Skeletal muscle satellite cell (primary cell): ENCODE measurements at regions not wholly inside any gene's neighbourhood (a gene's known extent, or its start where the extent isn't known, plus 50 kb on each side); places are given as distances from the start of the nearest gene placed in this dataset.

Experiments used
- H3K27me3 ChIP-seq: 2 replicates; pipeline ENCODE4 v1.7.0; 2013; ENCODE audit warnings: low read length; ENCODE audit not compliant: control insufficient read depth, insufficient read depth
- H3K36me3 ChIP-seq: 2 replicates; pipeline ENCODE4 v1.7.0; 2013; ENCODE audit warnings: mild to moderate bottlenecking, control low read depth, low read length; ENCODE audit not compliant: insufficient read depth
- H3K4me1 ChIP-seq: 2 replicates; pipeline ENCODE4 v1.7.0; 2013; ENCODE audit warnings: low read length; ENCODE audit not compliant: control insufficient read depth, insufficient read depth
- H3K4me2 ChIP-seq: 2 replicates; pipeline ENCODE4 v1.7.0; 2013; ENCODE audit warnings: mild to moderate bottlenecking, low read length
- H3K4me3 ChIP-seq: 2 replicates; pipeline ENCODE4 v1.7.0; 2013; ENCODE audit warnings: low read length
- H3K9ac ChIP-seq: 2 replicates; pipeline ENCODE4 v1.7.0; 2013; ENCODE audit warnings: mild to moderate bottlenecking, low read depth, low read length, moderate library complexity
- H3K9me3 ChIP-seq: replicated peaks from 2 replicates; pipeline ENCODE4 v1.7.0; 2013; ENCODE audit warnings: mild to moderate bottlenecking, control low read depth, low read length

DNA sequence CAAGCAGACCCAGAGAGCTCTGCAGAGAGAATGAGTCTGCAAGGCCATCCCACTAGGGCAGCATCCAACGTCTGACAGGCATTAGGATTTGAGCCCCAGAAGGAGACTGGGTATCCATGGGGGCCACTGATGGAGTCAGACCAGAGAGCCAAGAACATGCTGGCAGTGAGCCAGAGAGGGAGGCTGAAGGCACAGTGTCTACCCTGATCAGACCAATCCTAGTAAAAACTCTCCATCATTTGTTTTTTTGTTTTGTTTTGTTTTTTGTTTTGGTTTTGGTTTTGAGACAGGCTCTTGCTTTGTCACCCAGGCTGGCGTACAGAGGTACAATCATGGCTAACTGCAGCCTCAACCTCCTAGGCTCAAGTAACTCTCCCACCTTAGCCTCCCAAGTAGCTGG is 133.1 kb upstream of the LYZL2 start:
- H3K9ac ChIP-seq: no peak overlapping the region
- no peak overlapping the region for H3K4me2 ChIP-seq
- H3K36me3 ChIP-seq: no peaks in the 10 kb centered on the region
- no peaks in the 10 kb centered on the region for H3K9me3 ChIP-seq
- no peak overlapping the region for H3K4me3 ChIP-seq
- H3K4me1 ChIP-seq: peaks cover 17% of the 10 kb centered on the region
- H3K27me3 ChIP-seq: no peaks in the 10 kb centered on the region

DNA sequence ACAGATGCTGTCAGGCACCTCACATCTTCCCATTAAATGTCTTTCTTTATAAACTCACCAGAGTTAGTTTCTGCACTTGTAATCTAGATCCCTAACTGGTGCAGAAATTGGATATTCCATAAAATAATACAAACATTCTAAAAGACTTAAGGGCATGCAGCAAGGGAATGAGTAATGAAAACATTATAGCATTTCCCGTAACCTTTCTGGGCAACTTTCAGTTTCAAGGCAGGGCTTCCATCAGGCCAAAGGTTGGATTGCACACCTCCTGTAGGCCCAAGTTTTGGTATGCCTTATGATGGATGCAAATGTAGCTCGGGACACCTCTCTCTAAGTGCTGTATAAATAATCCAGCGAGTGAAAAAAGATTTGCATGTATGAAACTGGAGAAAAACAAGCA is 129.9 kb upstream of the LYZL2 start:
- Histone ChIP-seq H3K9ac (no peak overlapping the region), H3K9me3 (no peaks in the 10 kb centered on the region), H3K4me3 (peak overlapping the region; percentile 35), H3K27me3 (no peaks in the 10 kb centered on the region), H3K36me3 (no peaks in the 10 kb centered on the region), H3K4me2 (peak overlapping the region; percentile 53), H3K4me1 (peaks cover 27% of the 10 kb centered on the region)

DNA sequence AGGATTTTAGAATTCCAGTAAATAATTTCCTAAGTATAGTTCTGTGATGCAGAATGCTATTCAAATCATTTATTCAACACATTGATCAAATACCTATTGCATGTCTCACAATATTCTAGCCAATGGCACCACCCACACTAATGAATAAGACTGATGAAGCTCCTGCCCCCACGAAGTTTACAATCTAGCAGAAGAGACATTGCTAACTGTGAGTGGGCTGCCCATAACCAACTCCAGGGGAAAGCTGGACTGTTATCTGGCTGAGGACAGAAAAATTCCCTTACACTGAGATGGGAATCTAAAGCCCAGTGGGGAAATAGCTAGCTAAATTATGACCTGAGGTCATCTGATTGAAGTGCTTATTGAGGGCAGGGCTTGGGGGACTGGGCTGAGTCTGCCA is 128.8 kb upstream of the LYZL2 start:
- Histone ChIP-seq H3K36me3 (no peaks in the 10 kb centered on the region), H3K9me3 (no peaks in the 10 kb centered on the region), H3K27me3 (no peaks in the 10 kb centered on the region), H3K4me2 (no peak overlapping the region), H3K4me3 (no peak overlapping the region), H3K9ac (no peak overlapping the region), H3K4me1 (peaks cover 27% of the 10 kb centered on the region)

DNA sequence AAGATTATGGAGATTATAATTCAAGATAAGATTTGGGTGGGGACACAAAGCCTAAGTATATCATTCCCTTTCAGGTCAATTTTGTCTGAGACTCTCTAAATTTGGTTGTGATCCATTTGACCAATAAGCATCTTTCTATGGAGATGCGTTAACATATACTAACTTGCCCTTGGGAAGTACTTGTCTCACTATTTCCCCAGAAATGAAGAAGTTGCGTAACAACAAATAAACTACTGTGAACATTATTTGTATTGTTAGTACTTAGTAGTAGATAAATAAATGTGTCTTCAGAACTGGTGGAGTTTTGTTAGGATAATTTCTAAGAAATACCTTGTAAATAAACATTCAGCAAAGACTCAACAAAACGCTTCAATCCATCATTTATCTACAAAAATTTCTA is 127.3 kb upstream of the LYZL2 start:
- no peak overlapping the region for H3K4me2 ChIP-seq
- no peaks in the 10 kb centered on the region for H3K27me3 ChIP-seq
- no peak overlapping the region for H3K4me3 ChIP-seq
- H3K4me1 ChIP-seq: peaks cover 37% of the 10 kb centered on the region
- no peaks in the 10 kb centered on the region for H3K9me3 ChIP-seq
- H3K9ac ChIP-seq: no peak overlapping the region
- H3K36me3 ChIP-seq: no peaks in the 10 kb centered on the region

DNA sequence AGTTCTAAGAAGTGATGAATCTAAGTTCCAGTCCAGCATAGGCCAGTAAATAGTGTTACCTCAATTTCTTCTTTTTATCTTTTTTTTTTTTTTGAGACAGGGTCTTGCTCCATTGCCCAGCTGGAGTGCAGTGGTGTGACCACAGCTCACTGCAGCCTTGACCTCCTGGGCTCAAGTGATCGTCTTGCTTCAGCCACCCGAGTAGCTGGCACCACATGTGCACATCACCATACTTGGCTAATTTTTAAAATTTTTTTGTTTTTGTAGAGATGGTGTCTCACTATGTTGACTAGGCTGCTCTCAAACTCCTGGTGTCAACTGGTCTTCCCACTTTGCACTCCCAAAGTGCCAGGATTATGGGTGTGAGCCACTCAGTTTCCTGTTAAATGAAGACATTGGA is 126.6 kb upstream of the LYZL2 start:
- no peak overlapping the region for H3K4me2 ChIP-seq
- no peaks in the 10 kb centered on the region for H3K36me3 ChIP-seq
- peaks cover 44% of the 10 kb centered on the region for H3K4me1 ChIP-seq
- no peak overlapping the region for H3K4me3 ChIP-seq
- H3K9ac ChIP-seq: no peak overlapping the region
- H3K27me3 ChIP-seq: no peaks in the 10 kb centered on the region
- H3K9me3 ChIP-seq: no peaks in the 10 kb centered on the region

DNA sequence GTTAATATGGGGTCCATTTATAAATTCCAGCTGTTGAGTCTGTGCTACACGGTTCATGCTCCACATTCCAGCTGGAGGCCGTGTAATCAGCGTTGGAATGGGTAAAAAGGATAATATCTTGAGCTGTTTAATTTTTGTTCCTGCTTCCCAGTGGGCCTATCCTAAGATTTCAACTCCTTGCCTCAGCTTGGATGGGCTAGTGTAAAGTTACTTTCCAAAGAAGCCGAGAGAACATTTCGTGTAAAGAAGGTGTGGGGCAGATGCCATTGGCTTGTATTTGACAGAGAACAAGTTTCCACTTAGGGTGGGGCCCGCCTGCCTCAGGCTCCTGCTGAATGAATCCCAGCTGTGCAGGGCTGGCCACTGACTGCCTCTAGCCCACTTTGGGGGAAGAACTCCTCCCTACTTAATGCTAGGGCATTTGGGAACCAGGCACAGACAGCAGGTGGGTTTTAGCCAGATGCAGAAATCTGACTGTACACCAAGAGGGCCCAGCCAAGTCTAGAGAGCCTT is 125.9 kb upstream of the LYZL2 start:
- H3K9ac ChIP-seq: no peak overlapping the region
- H3K27me3 ChIP-seq: no peaks in the 10 kb centered on the region
- H3K4me1 ChIP-seq: peaks cover 45% of the 10 kb centered on the region

DNA sequence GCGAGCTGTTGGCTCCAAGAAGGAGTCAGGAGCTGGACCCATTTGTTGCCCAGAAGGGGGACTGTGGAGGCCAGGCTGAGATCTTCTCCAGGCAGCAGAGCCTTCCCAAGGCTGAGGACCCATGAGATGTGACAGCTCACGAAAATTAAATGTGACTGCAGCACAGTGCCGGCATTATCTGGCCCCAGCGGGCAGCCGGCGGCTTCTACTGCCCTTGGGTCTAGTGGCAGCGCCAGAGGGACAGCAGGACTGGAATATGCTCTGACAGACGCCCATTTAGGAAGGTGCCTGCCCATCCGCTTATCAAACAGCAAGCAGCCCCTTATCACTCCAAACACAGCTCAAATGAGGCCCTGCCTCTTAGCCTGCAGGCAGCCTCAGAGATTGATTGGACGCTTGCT is 122.9 kb upstream of the LYZL2 start:
- peak overlapping the region; percentile 2 for H3K9ac ChIP-seq
- H3K4me1 ChIP-seq: peaks cover 28% of the 10 kb centered on the region
- no peaks in the 10 kb centered on the region for H3K27me3 ChIP-seq
- H3K4me3 ChIP-seq: no peak overlapping the region
- H3K9me3 ChIP-seq: no peaks in the 10 kb centered on the region
- no peaks in the 10 kb centered on the region for H3K36me3 ChIP-seq
- no peak overlapping the region for H3K4me2 ChIP-seq

More for the DNA sequence above, 125.9 kb upstream of the LYZL2 start:
- H3K4me3 ChIP-seq: no peak overlapping the region
- no peak overlapping the region for H3K4me2 ChIP-seq
- H3K9me3 ChIP-seq: no peaks in the 10 kb centered on the region
- no peaks in the 10 kb centered on the region for H3K36me3 ChIP-seq

DNA sequence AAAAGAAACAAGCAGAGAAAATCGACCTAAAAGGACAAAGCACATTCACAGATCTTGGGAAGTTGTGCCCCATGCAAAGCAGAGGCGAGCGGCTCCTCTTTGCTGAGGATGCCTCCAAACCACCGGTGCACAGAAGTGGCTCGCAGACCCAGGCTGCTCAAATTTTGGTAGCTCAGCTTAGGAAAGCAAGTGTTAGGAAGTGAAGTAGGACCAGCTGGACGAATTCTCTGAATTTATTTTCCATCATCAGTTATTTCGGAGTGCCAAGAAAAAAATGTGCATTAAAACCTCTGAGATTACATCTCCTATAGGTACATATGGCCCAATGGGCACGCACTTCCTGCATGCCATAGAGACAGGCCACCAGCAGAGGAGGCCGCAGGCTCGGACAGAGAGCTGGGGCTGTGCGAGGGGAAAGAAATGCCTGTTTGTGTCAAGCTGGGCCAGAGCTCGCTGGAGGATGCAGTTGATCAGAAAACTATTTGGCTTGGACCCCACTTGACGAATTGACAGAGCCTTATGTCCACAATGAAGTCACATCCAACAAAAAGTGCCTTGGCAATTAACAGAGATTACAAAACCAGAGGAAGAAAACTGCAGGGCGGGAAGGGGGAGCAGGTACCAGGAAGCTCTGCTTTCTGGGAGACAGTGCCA is 122.3 kb upstream of the LYZL2 start:
- Histone ChIP-seq H3K9ac (peak overlapping the region; percentile 2), H3K4me3 (no peak overlapping the region), H3K4me1 (peaks cover 28% of the 10 kb centered on the region)

DNA sequence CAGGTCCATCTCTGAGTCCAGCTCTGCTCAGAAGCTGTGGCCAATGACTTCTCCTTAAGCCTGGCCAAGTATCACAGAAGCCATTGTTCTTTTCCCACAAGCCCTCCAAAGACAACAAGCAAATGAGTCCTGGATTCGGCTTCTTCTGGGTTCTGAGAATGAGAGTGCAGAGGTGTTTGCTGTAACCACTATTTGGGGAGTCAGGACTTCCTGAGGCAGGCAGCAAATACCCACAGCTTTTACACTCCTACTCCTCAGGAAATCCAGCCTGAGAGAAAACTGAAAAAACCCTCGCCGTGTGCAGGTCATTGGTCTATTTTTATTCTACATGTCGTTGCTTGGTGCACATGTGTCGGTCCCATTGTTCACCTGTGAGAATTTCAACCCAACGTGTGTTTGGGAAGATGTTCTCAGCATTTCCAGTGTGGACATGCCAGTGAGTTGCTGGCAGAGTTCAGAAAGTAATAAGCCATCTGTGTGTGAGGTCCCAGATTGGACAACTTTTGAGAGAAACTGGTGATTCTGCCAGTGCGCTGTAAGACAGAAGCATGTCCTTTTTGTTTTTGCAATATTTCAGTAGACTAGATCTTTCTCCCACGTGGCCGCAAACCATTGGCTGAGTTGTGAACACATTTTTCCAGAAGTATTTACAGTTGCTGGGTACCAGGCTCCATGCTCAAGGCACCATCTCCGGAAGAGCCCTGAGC is 121.6 kb upstream of the LYZL2 start:
- Histone ChIP-seq H3K9ac (no peak overlapping the region), H3K4me2 (peak overlapping the region; percentile 35), H3K4me1 (peaks cover 28% of the 10 kb centered on the region), H3K9me3 (no peaks in the 10 kb centered on the region), H3K36me3 (no peaks in the 10 kb centered on the region), H3K27me3 (no peaks in the 10 kb centered on the region), H3K4me3 (no peak overlapping the region)

More for the DNA sequence above, 122.3 kb upstream of the LYZL2 start:
- no peaks in the 10 kb centered on the region for H3K27me3 ChIP-seq
- H3K9me3 ChIP-seq: no peaks in the 10 kb centered on the region
- H3K36me3 ChIP-seq: no peaks in the 10 kb centered on the region
- peak overlapping the region; percentile 35 for H3K4me2 ChIP-seq

DNA sequence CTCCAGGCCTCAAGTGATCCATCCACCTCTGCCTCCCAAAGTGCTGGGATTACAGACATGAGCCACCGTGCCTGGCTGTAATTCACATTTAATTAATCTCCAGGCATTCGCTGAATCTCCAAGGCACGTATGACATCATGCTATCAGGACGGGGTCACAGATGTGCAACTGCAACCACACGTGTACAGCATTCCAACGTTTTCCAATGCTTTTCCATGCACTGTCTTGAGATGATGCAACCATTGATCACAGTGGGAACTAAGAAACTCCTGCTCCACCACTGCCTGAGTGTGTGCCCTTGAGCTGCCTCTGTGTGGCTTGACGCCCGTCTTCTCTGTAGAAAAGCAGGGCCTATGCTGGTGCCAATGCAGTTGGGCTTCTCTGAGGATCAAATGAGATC is 119.8 kb upstream of the LYZL2 start:
- Histone ChIP-seq H3K9me3 (no peaks in the 10 kb centered on the region), H3K4me3 (no peak overlapping the region), H3K27me3 (no peaks in the 10 kb centered on the region), H3K9ac (no peak overlapping the region), H3K4me2 (no peak overlapping the region), H3K36me3 (no peaks in the 10 kb centered on the region), H3K4me1 (peaks cover 18% of the 10 kb centered on the region)

DNA sequence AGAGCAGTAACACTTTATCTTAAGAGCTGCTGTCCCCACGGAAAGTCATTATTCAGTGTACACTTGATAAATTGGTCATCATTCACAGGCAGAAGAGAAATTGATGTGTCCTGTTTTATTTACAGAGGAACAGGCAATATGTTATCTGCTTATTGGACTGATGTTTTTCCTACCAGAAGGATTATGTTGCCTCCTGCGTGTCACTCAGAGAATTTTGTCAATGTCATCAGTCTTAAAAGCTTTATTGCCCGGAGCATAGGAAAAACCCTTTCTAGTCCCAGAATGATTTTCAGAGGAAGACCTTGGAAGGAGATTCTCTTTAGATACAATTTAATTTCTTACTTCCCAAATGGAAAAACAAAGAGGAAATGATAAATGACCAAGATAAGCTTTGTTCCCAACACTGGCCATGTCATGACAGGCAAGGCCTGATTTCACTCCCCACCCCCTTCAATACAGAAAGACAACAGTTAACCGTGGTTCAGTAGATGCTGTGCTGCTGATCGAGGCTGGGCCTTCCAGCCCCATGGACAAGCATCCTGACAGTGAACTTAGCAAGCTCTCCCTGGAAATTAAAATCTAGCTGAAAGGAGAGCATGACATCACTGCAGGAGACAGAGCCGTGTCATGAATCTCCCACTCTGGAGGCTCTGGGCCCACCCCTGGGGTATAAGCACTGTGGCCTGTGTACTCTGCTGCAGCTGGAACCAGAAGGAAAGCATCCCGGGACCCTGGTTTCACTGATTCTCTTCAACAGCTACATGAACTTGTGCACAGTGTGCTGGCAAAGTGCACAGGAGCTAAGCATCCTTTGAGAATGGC is 118.8 kb upstream of the LYZL2 start:
- Histone ChIP-seq H3K9ac (no peak overlapping the region), H3K4me2 (no peak overlapping the region), H3K9me3 (no peaks in the 10 kb centered on the region), H3K36me3 (no peaks in the 10 kb centered on the region), H3K4me3 (no peak overlapping the region), H3K27me3 (no peaks in the 10 kb centered on the region), H3K4me1 (peaks cover 18% of the 10 kb centered on the region)
